Prostate gland (tissue), 2 donors: ENCODE measurements at regions not wholly inside any gene's neighbourhood (a gene's known extent, or its start where the extent isn't known, plus 50 kb on each side); places are given as distances from the start of the nearest gene placed in this dataset.
A peak's percentile ranks its signal among the peaks of the same experiment; 100 is the strongest.

Experiments
- DNase-seq: peaks from one replicate; pipeline ENCODE4 v3.0.0-alpha.2; 2019; ENCODE audit warnings: low spot score
- H3K27ac ChIP-seq, 2 donors: fragments of 200-600 bp; sonication (generic); 2 replicates each; pipeline ENCODE4 v1.5.1; 2017 to 2019
- H3K27me3 ChIP-seq: fragments of 200-600 bp; sonication (generic); replicated peaks from 2 replicates; pipeline ENCODE4 v1.5.1; 2019; ENCODE audit not compliant: insufficient read depth
- H3K36me3 ChIP-seq, 2 donors: fragments of 200-600 bp; sonication (generic); 1 replicate in 1 of 2; 2 replicates in 1 of 2; pipeline versions ENCODE4 v1.5.1 to v1.8.1; 2017 to 2019
- H3K4me1 ChIP-seq: fragments of 200-600 bp; sonication (generic); replicated peaks from 2 replicates; pipeline ENCODE4 v1.5.1; 2019
- H3K4me3 ChIP-seq, 2 donors: fragments of 200-600 bp; sonication (generic); 2 replicates each; pipeline ENCODE4 v1.5.1; 2017 to 2019
- H3K9me3 ChIP-seq: fragments of 200-600 bp; sonication (generic); 2 replicates; pipeline ENCODE4 v1.5.1; 2017
- POLR2A ChIP-seq: fragments of 450-650 bp; IDR thresholded peaks from one replicate; pipeline ENCODE4 v1.6.1; 2016; ENCODE audit warnings: antibody characterized with exemption, mild to moderate bottlenecking
- POLR2AphosphoS5 ChIP-seq: sonication (generic); formaldehyde crosslinking; IDR thresholded peaks from one replicate; pipeline ENCODE4 v1.6.1; 2017; ENCODE audit warnings: antibody characterized with exemption
- WGBS: methylation state at CpG from one replicate; pipeline ENCODE4 v1.1.5; 2018; 5-methylcytosine and 5-hydroxymethylcytosine counted together
- intact Hi-C: fragments of 100-400 bp; cut with DNase I; formaldehyde crosslinking; loops from one replicate; pipeline ENCODE4 v1.14.2; 2022
- TF ChIP-seq, protein P1 (sequence below), 4 experiments: fragments of 200-600 bp in 2 of 4; fragments of 450-650 bp in 2 of 4; sonication (generic) in 2 of 4; IDR thresholded peaks; 1 replicate in 3 of 4; 2 replicates in 1 of 4; pipeline ENCODE4 v1.5.1; 2016 to 2019; ENCODE audit warnings: antibody characterized with exemption in 4 of 4, mild to moderate bottlenecking in 2 of 4, moderate library complexity in 2 of 4

DNA sequence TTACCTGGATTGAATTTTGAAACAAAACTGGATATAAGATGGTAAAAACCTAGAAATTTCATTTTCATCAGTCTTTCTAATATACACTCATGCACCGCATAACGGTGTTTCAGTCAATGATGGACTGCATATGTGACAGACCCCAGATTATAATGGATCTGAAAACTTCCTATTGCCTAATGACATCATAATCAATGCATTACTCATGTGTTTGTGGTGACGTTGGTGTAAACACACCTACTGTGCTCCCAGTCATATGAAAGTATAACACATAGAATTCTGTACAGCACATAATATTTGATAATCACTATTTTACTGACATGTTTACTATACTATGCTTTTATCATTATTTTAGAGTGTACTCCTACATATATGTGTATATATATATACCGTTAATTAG, 119.9 kb upstream of the AGA start:
- Histone ChIP-seq H3K4me3 (no peak overlapping the region), H3K4me1 (no peaks in the 10 kb centered on the region), H3K27me3 (no peaks in the 10 kb centered on the region), H3K36me3 (no peaks in the 10 kb centered on the region), H3K27ac (no peak overlapping the region), H3K9me3 (no peaks in the 10 kb centered on the region)
- no peak for DNase-seq
- WGBS = 91% methylated on average over 4 of the region's 4 CpGs
- intact Hi-C loops = no loop called here
- TF ChIP-seq POLR2A = no peak
- TF ChIP-seq POLR2AphosphoS5 = no peak
- TF ChIP-seq, protein P1, sequence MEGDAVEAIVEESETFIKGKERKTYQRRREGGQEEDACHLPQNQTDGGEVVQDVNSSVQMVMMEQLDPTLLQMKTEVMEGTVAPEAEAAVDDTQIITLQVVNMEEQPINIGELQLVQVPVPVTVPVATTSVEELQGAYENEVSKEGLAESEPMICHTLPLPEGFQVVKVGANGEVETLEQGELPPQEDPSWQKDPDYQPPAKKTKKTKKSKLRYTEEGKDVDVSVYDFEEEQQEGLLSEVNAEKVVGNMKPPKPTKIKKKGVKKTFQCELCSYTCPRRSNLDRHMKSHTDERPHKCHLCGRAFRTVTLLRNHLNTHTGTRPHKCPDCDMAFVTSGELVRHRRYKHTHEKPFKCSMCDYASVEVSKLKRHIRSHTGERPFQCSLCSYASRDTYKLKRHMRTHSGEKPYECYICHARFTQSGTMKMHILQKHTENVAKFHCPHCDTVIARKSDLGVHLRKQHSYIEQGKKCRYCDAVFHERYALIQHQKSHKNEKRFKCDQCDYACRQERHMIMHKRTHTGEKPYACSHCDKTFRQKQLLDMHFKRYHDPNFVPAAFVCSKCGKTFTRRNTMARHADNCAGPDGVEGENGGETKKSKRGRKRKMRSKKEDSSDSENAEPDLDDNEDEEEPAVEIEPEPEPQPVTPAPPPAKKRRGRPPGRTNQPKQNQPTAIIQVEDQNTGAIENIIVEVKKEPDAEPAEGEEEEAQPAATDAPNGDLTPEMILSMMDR (IDR thresholded peaks at IDR 0.05) = no peak

DNA sequence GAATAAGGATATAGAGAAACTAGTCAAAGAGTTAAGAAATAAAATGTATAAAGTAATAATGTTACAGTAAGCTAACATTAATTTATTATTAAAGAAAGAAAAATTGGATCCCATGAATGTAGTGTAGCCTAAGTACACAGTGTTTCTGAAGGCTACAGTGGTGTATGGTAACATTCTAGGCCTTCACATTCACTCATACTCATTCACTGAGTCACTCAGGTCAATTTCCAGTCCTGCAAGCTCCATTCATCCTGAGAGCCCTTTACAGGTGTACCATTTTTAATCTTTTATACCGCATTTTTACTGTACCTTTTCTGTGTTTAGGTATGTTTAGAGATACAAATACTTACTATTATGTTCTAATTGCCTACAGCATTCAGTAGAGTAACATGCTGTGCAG, 120.6 kb upstream of the AGA start:
- DNase-seq = no peak
- no peak overlapping the region for H3K27ac ChIP-seq
- no peak for TF ChIP-seq POLR2AphosphoS5
- TF ChIP-seq POLR2A = no peak
- TF ChIP-seq, protein P1 (IDR thresholded peaks at IDR 0.05) = no peak
- H3K9me3 ChIP-seq = no peaks in the 10 kb centered on the region
- WGBS = 97% methylated on average over 1 of the region's 1 CpG
- intact Hi-C loops = no loop called here
- H3K36me3 ChIP-seq = no peaks in the 10 kb centered on the region
- no peaks in the 10 kb centered on the region for H3K27me3 ChIP-seq
- no peaks in the 10 kb centered on the region for H3K4me1 ChIP-seq
- no peak overlapping the region for H3K4me3 ChIP-seq

DNA sequence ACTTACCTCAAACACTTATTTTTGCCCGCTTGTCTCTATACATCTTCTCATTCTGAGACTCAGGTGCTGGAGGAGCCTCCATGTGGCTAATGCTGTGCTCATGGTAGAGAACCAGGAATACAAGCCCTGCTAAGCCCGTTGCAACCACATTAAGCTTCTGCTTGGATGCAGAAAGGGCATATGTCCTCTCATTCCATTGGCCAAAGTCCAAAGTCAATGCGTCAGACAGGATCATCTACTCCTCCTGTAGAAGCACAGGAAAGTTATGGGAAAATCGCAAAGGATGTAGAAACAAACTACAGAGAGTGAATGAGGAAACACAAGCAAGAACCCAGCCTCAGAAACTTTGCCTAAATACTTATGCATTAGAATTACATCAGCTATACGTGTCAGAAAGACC, 124.5 kb upstream of the AGA start:
- Histone ChIP-seq H3K4me3 (no peak overlapping the region), H3K9me3 (no peaks in the 10 kb centered on the region), H3K36me3 (no peaks in the 10 kb centered on the region), H3K27ac (no peak overlapping the region), H3K4me1 (no peaks in the 10 kb centered on the region), H3K27me3 (no peaks in the 10 kb centered on the region)
- peak; percentile 59 for DNase-seq
- WGBS = 60% methylated on average over 5 of the region's 5 CpGs
- intact Hi-C loops = no loop called here
- TF ChIP-seq POLR2AphosphoS5 = peak; percentile 60
- TF ChIP-seq, protein P1 (IDR thresholded peaks at IDR 0.05) = no peak

DNA sequence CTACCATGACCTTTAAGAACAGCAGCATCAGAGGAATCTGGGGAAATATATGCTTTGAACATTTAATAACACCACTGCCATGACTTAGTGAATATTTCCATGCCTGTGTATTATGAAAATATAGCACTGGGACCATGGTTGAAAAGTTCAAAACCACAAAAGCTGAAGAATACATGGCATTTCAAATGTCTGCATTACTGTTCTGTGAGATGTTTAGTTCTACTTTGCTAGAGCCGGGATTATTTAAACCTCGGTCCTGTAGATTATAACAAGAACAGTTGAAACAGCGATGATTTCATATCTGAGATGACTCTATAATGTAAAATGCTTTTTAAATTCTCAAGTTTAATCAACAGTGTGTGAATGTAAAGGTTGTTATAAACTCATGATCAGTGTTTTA, 126.7 kb upstream of the AGA start:
- H3K27ac ChIP-seq = no peak overlapping the region
- H3K4me3 ChIP-seq = no peak overlapping the region
- intact Hi-C loops = no loop called here
- no peaks in the 10 kb centered on the region for H3K4me1 ChIP-seq
- WGBS = 97% methylated on average over 3 of the region's 3 CpGs
- TF ChIP-seq, protein P1 (IDR thresholded peaks at IDR 0.05) = no peak
- TF ChIP-seq POLR2A = no peak
- no peak for TF ChIP-seq POLR2AphosphoS5
- H3K27me3 ChIP-seq = no peaks in the 10 kb centered on the region
- H3K36me3 ChIP-seq = no peaks in the 10 kb centered on the region
- no peaks in the 10 kb centered on the region for H3K9me3 ChIP-seq
- DNase-seq = no peak

DNA sequence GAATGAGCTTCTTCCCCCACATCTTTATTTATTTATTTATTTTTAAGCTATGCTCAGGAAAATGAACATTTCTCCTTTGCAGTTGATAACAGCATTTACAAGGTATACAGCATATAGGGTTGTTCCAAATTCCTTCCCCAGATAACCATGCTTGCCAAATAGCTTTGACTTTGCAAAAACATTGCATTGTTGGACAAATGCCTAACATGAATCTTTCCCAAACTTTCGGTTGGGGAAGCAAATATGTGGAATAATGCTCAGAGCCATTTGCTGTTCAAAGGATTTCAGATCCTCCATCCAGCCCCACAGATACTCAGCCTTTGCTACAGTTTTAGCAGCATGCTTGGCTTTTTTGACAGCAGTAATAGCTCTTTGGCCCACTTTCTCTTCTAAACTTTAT, 127.2 kb upstream of the AGA start:
- Histone ChIP-seq H3K9me3 (no peaks in the 10 kb centered on the region), H3K36me3 (no peaks in the 10 kb centered on the region), H3K4me1 (no peaks in the 10 kb centered on the region), H3K27me3 (no peaks in the 10 kb centered on the region), H3K27ac (no peak overlapping the region), H3K4me3 (no peak overlapping the region)
- DNase-seq = no peak
- 31% methylated on average over 1 of the region's 1 CpG for WGBS
- TF ChIP-seq POLR2AphosphoS5 (no peak), POLR2A (no peak)
- TF ChIP-seq, protein P1 (IDR thresholded peaks at IDR 0.05) = no peak
- intact Hi-C loops = no loop called here
